H9 (cell line): ENCODE measurements at regions not wholly inside any gene's neighbourhood (a gene's known extent, or its start where the extent isn't known, plus 50 kb on each side); places are given as distances from the start of the nearest gene placed in this dataset.

Source experiments
- DNase-seq: peaks from one replicate; pipeline ENCODE4 v3.0.0-alpha.2; 2017
- H2AFZ ChIP-seq: one replicate; pipeline ENCODE4 v1.6.1; 2013; ENCODE audit warnings: mild to moderate bottlenecking, low read length, control low read depth, moderate library complexity
- H2AK5ac ChIP-seq: 2 replicates; pipeline ENCODE4 v1.6.1; 2013; ENCODE audit warnings: low read length, control low read depth, mixed read lengths; ENCODE audit not compliant: insufficient read length
- H2BK120ac ChIP-seq: one replicate; pipeline ENCODE4 v1.6.1; 2013; ENCODE audit warnings: low read depth, mild to moderate bottlenecking, low read length, control low read depth, inconsistent platforms; ENCODE audit not compliant: poor library complexity, severe bottlenecking
- H2BK12ac ChIP-seq: 2 replicates; pipeline ENCODE4 v1.6.1; 2013; ENCODE audit warnings: low read length, control low read depth, mixed read lengths, low read depth; ENCODE audit not compliant: insufficient read length
- H2BK15ac ChIP-seq: 2 replicates; pipeline ENCODE4 v1.6.1; 2013; ENCODE audit warnings: low read depth, low read length, control low read depth
- H2BK20ac ChIP-seq: one replicate; pipeline ENCODE4 v1.6.1; 2013; ENCODE audit warnings: low read depth, mild to moderate bottlenecking, low read length, control low read depth, inconsistent platforms; ENCODE audit not compliant: poor library complexity, severe bottlenecking
- H2BK5ac ChIP-seq: 2 replicates; pipeline ENCODE4 v1.6.1; 2013; ENCODE audit warnings: low read length, control low read depth, mixed read lengths; ENCODE audit not compliant: insufficient read length
- H3K14ac ChIP-seq: 2 replicates; pipeline ENCODE4 v1.6.1; 2013; ENCODE audit warnings: low read length, control low read depth; ENCODE audit not compliant: insufficient read depth
- H3K18ac ChIP-seq: 2 replicates; pipeline ENCODE4 v1.6.1; 2013; ENCODE audit warnings: low read depth, mild to moderate bottlenecking, mixed read lengths, low read length, control low read depth; ENCODE audit not compliant: insufficient read length
- H3K23ac ChIP-seq: 2 replicates; pipeline ENCODE4 v1.6.1; 2013; ENCODE audit warnings: low read length, control low read depth, mixed read lengths, low read depth; ENCODE audit not compliant: insufficient read length
- H3K23me2 ChIP-seq: 2 replicates; pipeline ENCODE4 v1.6.1; 2013; ENCODE audit warnings: low read depth, mild to moderate bottlenecking, mixed read lengths, low read length, control low read depth; ENCODE audit not compliant: insufficient read length, poor library complexity, severe bottlenecking
- H3K27ac ChIP-seq: 2 replicates; pipeline ENCODE4 v1.5.1; 2013; ENCODE audit warnings: low read length, control low read depth, mixed read lengths, low read depth; ENCODE audit not compliant: insufficient read length
- H3K27me3 ChIP-seq: 2 replicates; pipeline ENCODE4 v1.6.1; 2013; ENCODE audit warnings: low read length, control low read depth, inconsistent platforms; ENCODE audit not compliant: insufficient read depth
- H3K4ac ChIP-seq: 2 replicates; pipeline ENCODE4 v1.6.1; 2013; ENCODE audit warnings: low read depth, mild to moderate bottlenecking, control low read depth, inconsistent platforms, low read length, moderate library complexity
- H3K4me1 ChIP-seq: 2 replicates; pipeline ENCODE4 v1.6.1; 2013; ENCODE audit warnings: low read length, control low read depth, inconsistent platforms; ENCODE audit not compliant: insufficient read depth
- H3K4me2 ChIP-seq: 2 replicates; pipeline ENCODE4 v1.6.1; 2013; ENCODE audit warnings: low read length, control low read depth, mixed read lengths; ENCODE audit not compliant: insufficient read length, insufficient read depth
- H3K56ac ChIP-seq: 2 replicates; pipeline ENCODE4 v1.6.1; 2013; ENCODE audit warnings: low read depth, mild to moderate bottlenecking, mixed read lengths, low read length, control low read depth; ENCODE audit not compliant: insufficient read length
- H3K79me1 ChIP-seq: 2 replicates; pipeline ENCODE4 v1.6.1; 2013; ENCODE audit warnings: low read depth, mild to moderate bottlenecking, moderate library complexity, low read length, control low read depth, inconsistent platforms; ENCODE audit not compliant: insufficient read depth, poor library complexity, severe bottlenecking
- H3K79me2 ChIP-seq: 2 replicates; pipeline ENCODE4 v1.6.1; 2013; ENCODE audit warnings: low read length, control low read depth, inconsistent platforms; ENCODE audit not compliant: insufficient read depth
- H3K9ac ChIP-seq: 2 replicates; pipeline ENCODE4 v1.6.1; 2013; ENCODE audit warnings: low read length, control low read depth, mixed read lengths; ENCODE audit not compliant: insufficient read length; ENCODE audit errors: extremely low read depth
- H3K9me3 ChIP-seq: one replicate; pipeline ENCODE4 v1.6.1; 2013; ENCODE audit warnings: low read depth, low read length, inconsistent platforms; ENCODE audit not compliant: control insufficient read depth
- H3T11ph ChIP-seq: one replicate; pipeline ENCODE4 v1.6.1; 2013; ENCODE audit warnings: mild to moderate bottlenecking, low read length, control low read depth, inconsistent platforms
- H4K20me1 ChIP-seq: one replicate; pipeline ENCODE4 v1.6.1; 2013; ENCODE audit not compliant: control insufficient read depth, insufficient read length, insufficient read depth
- H4K5ac ChIP-seq: 2 replicates; pipeline ENCODE4 v1.6.1; 2013; ENCODE audit warnings: low read depth, mild to moderate bottlenecking, mixed read lengths, low read length, control low read depth; ENCODE audit not compliant: insufficient read length
- H4K8ac ChIP-seq: replicated peaks from 2 replicates; pipeline ENCODE4 v1.6.1; 2013; ENCODE audit warnings: low read length, control low read depth, mixed read lengths, low read depth; ENCODE audit not compliant: insufficient read length
- H4K91ac ChIP-seq: 2 replicates; pipeline ENCODE4 v1.6.1; 2013; ENCODE audit warnings: low read depth, mild to moderate bottlenecking, moderate library complexity, mixed read lengths, low read length, control low read depth; ENCODE audit not compliant: insufficient read length
- H3K27ac Mint-ChIP-seq, 3 experiments: 2 replicates in 2 of 3; 3 replicates in 1 of 3; pipeline ENCODE4 v1.8.0; 2020 to 2021; ENCODE audit warnings: mixed read lengths in 3 of 3, mild to moderate bottlenecking in 1 of 3, moderate library complexity in 1 of 3
- H3K27me3 Mint-ChIP-seq: 2 replicates; pipeline ENCODE4 v1.8.0; 2021; ENCODE audit warnings: low read depth, mild to moderate bottlenecking, moderate library complexity, mixed read lengths
- H3K36me3 Mint-ChIP-seq, 3 experiments: 2 replicates in 2 of 3; 3 replicates in 1 of 3; pipeline ENCODE4 v1.8.0; 2020 to 2021; ENCODE audit warnings: low read depth in 3 of 3, mixed read lengths in 3 of 3; ENCODE audit not compliant: insufficient read depth in 1 of 3
- H3K4me1 Mint-ChIP-seq, 2 experiments: 2 replicates each; pipeline ENCODE4 v1.8.0; 2020; ENCODE audit warnings: mixed read lengths in 2 of 2
- H3K4me3 Mint-ChIP-seq, 2 experiments: 2 replicates in 1 of 2; 3 replicates in 1 of 2; pipeline ENCODE4 v1.8.0; 2020 to 2021; ENCODE audit warnings: mild to moderate bottlenecking in 2 of 2, mixed read lengths in 2 of 2, moderate library complexity in 1 of 2
- H3K9me3 Mint-ChIP-seq, 2 experiments: 2 replicates in 1 of 2; 3 replicates in 1 of 2; pipeline ENCODE4 v1.8.0; 2020; ENCODE audit warnings: mild to moderate bottlenecking in 2 of 2, mixed read lengths in 2 of 2, moderate library complexity in 1 of 2
- CTCF ChIP-seq: fragments of 200-600 bp; sonication (generic); conservative IDR thresholded peaks from 3 replicates; pipeline ENCODE4 v1.8.0; 2021; ENCODE audit warnings: antibody characterized with exemption, mild to moderate bottlenecking
- WGBS: extraction: QIAGEN DNeasy Blood & Tissue Kit; methylation state at CpG from one replicate; pipeline ENCODE4 v1.1.7; 2013; ENCODE audit warnings: missing lambda C conversion rate, low lambda C conversion rate, mixed read lengths; ENCODE audit not compliant: insufficient read length; ENCODE audit errors: extremely low coverage; 5-methylcytosine and 5-hydroxymethylcytosine counted together

GRCh38 chr19:30156646-30157045 lies 214.6 kb downstream of the URI1 start:
- Histone ChIP-seq H3K23me2 (no peaks in the 10 kb centered on the region), H3K4ac (no peak overlapping the region), H2BK120ac (no peak overlapping the region), H4K91ac (no peak overlapping the region), H3K23ac (no peak overlapping the region), H3K9ac (no peak overlapping the region), H4K8ac (no peak overlapping the region), H3K27me3 (no peaks in the 10 kb centered on the region), H3K4me1 (no peaks in the 10 kb centered on the region), H3K4me2 (no peak overlapping the region), H3T11ph (no peak overlapping the region), H4K20me1 (no peaks in the 10 kb centered on the region), H2BK12ac (no peak overlapping the region), H2BK5ac (no peak overlapping the region), H3K56ac (no peak overlapping the region), H3K9me3 (no peaks in the 10 kb centered on the region), H2BK15ac (no peak overlapping the region), H3K27ac (no peak overlapping the region), H3K79me1 (no peaks in the 10 kb centered on the region), H4K5ac (no peak overlapping the region), H3K14ac (no peak overlapping the region), H2AK5ac (no peak overlapping the region), H2BK20ac (no peak overlapping the region), H3K79me2 (no peaks in the 10 kb centered on the region), H2AFZ (no peak overlapping the region), H3K18ac (no peak overlapping the region)
- H3K27me3 Mint-ChIP-seq: peaks cover 5% of the 10 kb centered on the region
- no CpG with 5 or more reads among the region's 8 CpGs for WGBS
- H3K27ac Mint-ChIP-seq: peak overlapping the region in 1 of 3 experiments; percentile 65; a peak in 1 of 7 replicates
- H3K36me3 Mint-ChIP-seq: no peaks in the 10 kb centered on the region
- 0 out of 4 replicates have a peak, but pooled peaks cover 0 to 6% of the 10 kb centered on the region in 2 experiments for H3K4me1 Mint-ChIP-seq
- H3K4me3 Mint-ChIP-seq: no peak overlapping the region
- DNase-seq: no peak
- TF ChIP-seq CTCF: no peak
- H3K9me3 Mint-ChIP-seq: no peaks in the 10 kb centered on the region
